GM12872 (cell line): ENCODE measurements at regions not wholly inside any gene's neighbourhood (a gene's known extent, or its start where the extent isn't known, plus 50 kb on each side); places are given as distances from the start of the nearest gene placed in this dataset.

Experiments
- TF ChIP-seq, protein P1 (sequence below): IDR thresholded peaks from 3 replicates; pipeline ENCODE4 v1.5.1; 2011; ENCODE audit warnings: low read depth, mild to moderate bottlenecking, low read length, moderate library complexity; ENCODE audit not compliant: insufficient read depth

DNA sequence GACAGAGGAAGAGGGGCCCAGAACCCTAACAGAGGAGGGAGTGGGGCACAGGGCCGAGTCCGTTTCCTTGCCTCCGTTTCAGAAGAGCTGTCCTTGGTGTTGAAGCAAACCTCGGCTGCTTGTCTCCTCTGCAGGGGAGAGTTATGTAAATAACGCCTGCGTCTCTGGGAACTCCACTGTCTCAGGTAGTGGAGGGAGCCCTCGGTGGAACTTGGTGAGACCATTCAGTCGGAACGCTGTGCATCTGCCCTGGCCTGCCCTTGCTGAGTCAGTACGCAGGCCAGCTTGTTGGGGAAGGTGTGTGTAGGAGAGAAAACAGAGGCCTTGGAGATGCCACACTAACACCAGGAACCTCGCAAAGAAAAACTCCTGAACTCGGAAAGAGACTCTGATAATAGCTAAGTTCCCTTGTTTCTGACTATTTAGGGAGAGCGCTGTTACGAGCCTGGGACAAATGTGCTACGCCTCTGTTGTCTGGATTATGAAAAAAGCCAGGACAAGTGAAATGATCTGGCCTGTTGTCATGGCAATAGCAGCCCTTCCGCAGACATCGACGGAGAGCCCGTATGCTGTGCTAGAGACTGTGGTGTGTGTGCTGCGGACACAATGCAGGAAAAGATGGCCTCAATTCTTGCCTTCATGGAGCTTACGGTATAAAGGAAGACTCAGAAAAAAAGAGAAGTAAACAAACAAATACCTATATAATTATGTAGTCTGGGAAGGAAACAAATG lies 94.6 kb upstream of the AKT3 start:
- TF ChIP-seq, protein P1, sequence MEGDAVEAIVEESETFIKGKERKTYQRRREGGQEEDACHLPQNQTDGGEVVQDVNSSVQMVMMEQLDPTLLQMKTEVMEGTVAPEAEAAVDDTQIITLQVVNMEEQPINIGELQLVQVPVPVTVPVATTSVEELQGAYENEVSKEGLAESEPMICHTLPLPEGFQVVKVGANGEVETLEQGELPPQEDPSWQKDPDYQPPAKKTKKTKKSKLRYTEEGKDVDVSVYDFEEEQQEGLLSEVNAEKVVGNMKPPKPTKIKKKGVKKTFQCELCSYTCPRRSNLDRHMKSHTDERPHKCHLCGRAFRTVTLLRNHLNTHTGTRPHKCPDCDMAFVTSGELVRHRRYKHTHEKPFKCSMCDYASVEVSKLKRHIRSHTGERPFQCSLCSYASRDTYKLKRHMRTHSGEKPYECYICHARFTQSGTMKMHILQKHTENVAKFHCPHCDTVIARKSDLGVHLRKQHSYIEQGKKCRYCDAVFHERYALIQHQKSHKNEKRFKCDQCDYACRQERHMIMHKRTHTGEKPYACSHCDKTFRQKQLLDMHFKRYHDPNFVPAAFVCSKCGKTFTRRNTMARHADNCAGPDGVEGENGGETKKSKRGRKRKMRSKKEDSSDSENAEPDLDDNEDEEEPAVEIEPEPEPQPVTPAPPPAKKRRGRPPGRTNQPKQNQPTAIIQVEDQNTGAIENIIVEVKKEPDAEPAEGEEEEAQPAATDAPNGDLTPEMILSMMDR = no peak

DNA sequence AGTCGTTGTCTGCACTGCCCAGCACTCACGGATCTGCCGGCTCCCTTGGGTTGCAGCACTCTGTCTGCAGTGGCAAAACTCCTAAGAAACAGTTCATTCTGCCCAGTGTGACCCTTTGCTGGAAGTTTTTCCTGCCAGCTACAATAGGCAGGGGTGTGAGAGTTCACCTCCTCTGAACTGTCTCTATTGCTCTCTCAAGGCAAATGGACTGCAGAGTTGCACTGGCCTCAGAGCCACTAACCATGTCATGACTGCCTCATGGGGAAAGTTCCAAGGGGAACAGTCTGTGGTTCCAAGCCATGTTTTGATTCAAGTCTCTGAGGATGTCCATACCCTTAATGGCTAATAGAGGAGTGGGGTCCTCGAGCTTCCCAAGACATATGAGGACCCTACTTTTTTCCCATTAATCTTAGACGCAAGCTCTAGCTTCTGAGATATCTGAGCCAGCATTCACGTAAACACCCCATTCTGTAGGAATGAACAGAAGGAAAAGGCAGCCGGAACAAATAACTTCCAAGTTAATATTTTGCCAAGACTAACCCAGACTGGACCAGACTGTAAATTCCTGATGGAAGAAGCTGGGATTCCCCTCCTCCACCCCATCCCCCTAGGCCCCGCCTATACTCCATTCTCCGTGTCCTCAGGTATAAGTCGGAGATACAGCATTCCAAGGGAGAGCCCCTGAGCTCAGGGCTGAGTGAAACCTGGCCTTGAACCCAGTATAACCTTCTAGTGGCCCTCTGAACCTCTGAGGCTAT lies 93.8 kb upstream of the AKT3 start:
- TF ChIP-seq, protein P1 = no peak

DNA sequence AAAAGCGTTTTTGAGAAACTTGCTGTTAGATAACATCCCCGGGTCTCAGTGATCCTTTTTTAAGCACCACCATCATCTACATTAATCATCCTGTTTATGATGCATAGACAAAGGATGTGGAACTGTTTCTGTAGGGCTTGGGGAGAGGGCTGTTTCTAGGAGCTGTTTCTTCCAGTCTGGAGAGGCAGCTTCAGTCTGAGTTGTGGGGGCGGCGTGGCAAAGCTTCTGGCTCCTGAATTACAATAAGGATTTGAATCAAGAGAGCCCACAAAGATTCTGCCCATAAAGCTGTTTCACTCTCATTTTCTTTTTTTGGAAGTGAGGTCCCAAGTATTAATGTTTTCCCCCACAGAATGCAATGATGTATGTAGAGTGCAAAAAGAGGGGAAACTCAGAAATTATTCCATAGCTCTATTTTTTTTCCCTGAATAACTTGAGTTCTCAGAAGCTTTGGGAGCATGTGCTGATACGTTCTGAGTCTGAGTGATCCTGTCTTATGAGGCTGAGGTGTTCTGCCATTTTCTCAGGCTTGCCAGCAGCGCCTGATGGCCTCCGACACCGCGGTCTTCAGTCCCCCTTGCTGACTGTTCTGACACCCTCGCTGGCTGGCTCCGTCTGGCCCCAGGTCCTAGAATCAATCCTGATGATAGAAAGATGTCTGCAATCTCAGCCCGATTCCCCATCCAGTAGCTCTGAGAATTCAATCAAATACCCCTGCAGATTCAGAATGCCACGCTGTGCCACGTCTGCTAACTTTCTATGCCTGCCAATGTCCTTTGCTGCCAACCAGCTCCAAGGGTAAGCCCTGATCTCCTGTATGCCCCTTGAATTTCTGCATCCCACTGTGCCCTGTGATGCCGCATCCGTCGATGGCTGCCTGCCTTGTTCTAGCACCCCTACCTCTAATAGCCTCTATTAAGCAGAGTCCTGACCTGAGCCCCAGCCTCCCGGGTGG lies 92.4 kb upstream of the AKT3 start:
- TF ChIP-seq, protein P1 = no peak

DNA sequence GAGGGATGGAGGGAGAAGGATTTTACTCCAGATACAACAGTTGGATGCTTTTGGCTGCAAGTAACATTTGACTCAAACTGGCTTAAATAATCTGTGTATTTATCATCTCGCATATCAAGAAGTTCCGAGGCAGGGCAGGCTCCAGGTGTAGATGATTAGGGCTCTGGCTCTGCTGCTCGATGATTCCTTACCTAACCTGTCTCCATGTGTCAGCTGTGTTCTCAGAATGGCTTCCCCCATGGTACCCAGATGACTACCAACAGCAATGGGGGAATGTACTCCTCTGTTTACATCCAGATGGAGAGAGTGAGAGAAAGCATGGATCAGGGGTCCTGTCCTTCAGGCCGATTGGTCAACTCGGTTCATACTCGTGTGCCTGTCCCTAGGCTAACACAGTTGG lies 90.4 kb upstream of the AKT3 start:
- TF ChIP-seq, protein P1 = no peak

DNA sequence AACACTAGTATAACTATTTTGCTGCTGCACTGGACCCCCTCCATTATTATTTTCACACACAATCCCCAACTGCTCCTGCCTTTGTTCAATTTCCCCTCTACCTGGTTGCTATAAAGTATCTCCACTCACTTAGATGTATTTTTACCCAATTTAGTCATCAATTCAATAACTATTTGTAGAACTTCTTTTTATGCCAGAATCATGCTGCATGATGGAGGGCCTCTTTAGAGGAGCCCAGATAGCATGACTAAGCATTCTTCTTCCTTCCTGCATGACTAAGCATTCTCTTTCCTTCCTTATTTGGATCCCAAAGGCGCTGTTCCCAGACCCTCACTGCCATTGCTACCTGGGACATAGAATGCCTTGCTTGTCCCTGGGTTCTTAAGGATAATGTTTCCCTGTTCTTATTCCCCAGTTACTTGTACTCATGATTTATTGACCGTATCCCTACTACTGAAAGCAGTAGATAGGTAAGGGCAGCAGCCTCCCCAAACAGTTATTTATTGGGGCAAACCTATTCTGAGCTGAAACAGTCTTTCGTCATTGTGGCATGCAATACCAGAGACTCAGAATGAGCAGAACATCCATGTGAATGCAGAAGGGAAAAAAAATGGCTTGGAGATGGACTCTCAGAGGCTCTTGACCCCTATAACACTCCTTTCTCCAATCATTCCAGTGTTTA lies 89.3 kb upstream of the AKT3 start:
- TF ChIP-seq, protein P1 = no peak

DNA sequence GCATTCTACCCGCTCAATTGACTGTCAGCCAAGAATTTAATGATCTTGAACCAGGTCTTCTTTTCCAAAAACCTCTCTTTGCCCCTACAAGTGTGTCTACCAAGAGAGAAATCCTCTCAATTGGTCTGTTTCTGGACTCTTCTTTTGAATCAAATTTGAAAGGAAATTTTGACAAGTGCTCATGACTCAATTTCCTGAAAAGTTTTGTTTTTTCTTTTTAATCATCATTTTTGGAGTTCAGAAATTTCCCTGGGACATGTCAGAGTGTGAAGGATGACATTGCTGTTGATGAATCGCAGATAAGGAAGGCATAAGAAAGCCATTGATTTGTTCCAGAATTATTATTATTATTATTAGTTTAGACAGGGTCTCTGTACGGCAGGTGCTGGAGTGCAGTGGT lies 88.2 kb upstream of the AKT3 start:
- TF ChIP-seq, protein P1 = no peak
